Transverse colon (tissue), 3 donors: ENCODE measurements at regions not wholly inside any gene's neighbourhood (a gene's known extent, or its start where the extent isn't known, plus 50 kb on each side); places are given as distances from the start of the nearest gene placed in this dataset.

Source experiments
- POLR2A ChIP-seq: fragments of 450-650 bp; IDR thresholded peaks from one replicate; pipeline ENCODE4 v1.6.1; 2016; ENCODE audit warnings: antibody characterized with exemption, mild to moderate bottlenecking, moderate library complexity
- POLR2AphosphoS5 ChIP-seq, 3 donors: sonication (generic); formaldehyde crosslinking; IDR thresholded peaks; one replicate each; pipeline ENCODE4 v1.6.1; 2016; ENCODE audit warnings: antibody characterized with exemption in 3 of 3

DNA sequence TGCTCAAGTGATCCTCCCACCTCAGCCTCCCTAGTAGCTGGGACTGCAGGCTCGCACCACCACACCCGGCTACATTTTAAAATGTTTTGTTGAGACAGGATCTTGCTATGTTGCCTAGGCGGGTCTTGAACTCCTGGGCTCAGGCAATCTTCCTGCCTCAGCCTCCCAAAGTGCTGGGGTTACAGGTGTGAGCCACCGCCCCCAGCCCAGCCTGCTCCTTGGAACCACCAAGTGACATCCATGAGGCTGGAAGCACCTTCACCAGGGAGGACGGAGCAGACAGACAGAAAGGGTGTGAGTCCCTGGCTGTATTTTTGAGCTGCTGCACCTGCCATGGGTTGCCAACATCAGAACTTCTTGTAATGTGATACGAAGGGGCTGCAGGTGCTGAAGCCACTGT lies 62.3 kb upstream of the UBE3C start:
- no peak for TF ChIP-seq POLR2AphosphoS5 (IDR thresholded peaks at IDR 0.05)
- TF ChIP-seq POLR2A, result no peak
